MM.1S (cell line): ENCODE measurements at regions not wholly inside any gene's neighbourhood (a gene's known extent, or its start where the extent isn't known, plus 50 kb on each side); places are given as distances from the start of the nearest gene placed in this dataset.

ENCODE experiments used
- DNase-seq: peaks from one replicate; pipeline ENCODE4 v3.0.0-alpha.2; 2015
- H2AFZ ChIP-seq: fragments of 300-600 bp; sonication (generic); 2 replicates; pipeline ENCODE4 v1.6.0; 2016; ENCODE audit warnings: antibody characterized with exemption, low read length
- H3F3A ChIP-seq: fragments of 300-600 bp; sonication (generic); 2 replicates; pipeline ENCODE4 v1.6.1; 2016; ENCODE audit warnings: mild to moderate bottlenecking, antibody characterized with exemption, low read length, moderate library complexity, mixed read lengths; ENCODE audit not compliant: insufficient read depth
- H3K27ac ChIP-seq: fragments of 300-600 bp; sonication (generic); 2 replicates; pipeline ENCODE4 v1.5.1; 2016; ENCODE audit warnings: mild to moderate bottlenecking, low read length
- H3K27me3 ChIP-seq: fragments of 300-600 bp; sonication (generic); replicated peaks from 2 replicates; pipeline ENCODE4 v1.6.0; 2016; ENCODE audit warnings: low read length; ENCODE audit not compliant: insufficient read depth
- H3K36me3 ChIP-seq: fragments of 300-600 bp; sonication (generic); replicated peaks from 2 replicates; pipeline ENCODE4 v1.6.1; 2016; ENCODE audit warnings: mild to moderate bottlenecking, low read length, mixed read lengths; ENCODE audit not compliant: insufficient read depth
- H3K4me1 ChIP-seq: fragments of 300-600 bp; sonication (generic); 2 replicates; pipeline ENCODE4 v1.6.1; 2016; ENCODE audit warnings: low read length, mixed read lengths
- H3K4me2 ChIP-seq: fragments of 300-600 bp; sonication (generic); 2 replicates; pipeline ENCODE4 v1.6.0; 2016; ENCODE audit warnings: low read depth, low read length
- H3K4me3 ChIP-seq: fragments of 300-600 bp; sonication (generic); 2 replicates; pipeline ENCODE4 v1.5.1; 2016; ENCODE audit warnings: low read length, mixed read lengths
- H3K79me2 ChIP-seq: fragments of 300-600 bp; sonication (generic); 2 replicates; pipeline ENCODE4 v1.6.1; 2016; ENCODE audit warnings: mixed run types, low read length, mixed read lengths
- H3K9ac ChIP-seq: fragments of 300-600 bp; sonication (generic); 2 replicates; pipeline ENCODE4 v1.6.1; 2016; ENCODE audit warnings: low read length, mixed read lengths
- H3K9me2 ChIP-seq: fragments of 300-600 bp; sonication (generic); replicated peaks from 2 replicates; pipeline ENCODE4 v1.6.1; 2016; ENCODE audit warnings: mild to moderate bottlenecking, low read length, mixed read lengths; ENCODE audit not compliant: insufficient read depth
- H3K9me3 ChIP-seq: fragments of 300-600 bp; sonication (generic); replicated peaks from 2 replicates; pipeline ENCODE4 v1.6.1; 2016; ENCODE audit warnings: mild to moderate bottlenecking, low read length, mixed read lengths; ENCODE audit not compliant: insufficient read depth
- H4K20me1 ChIP-seq: fragments of 300-600 bp; sonication (generic); 2 replicates; pipeline ENCODE4 v1.6.1; 2016; ENCODE audit warnings: mild to moderate bottlenecking, low read length, moderate library complexity, mixed read lengths; ENCODE audit not compliant: insufficient read depth
- EZH2 ChIP-seq: fragments of 300-600 bp; sonication (generic); optimal IDR thresholded peaks from 2 replicates; pipeline ENCODE3; 2017; ENCODE audit warnings: low read depth, mild to moderate bottlenecking, antibody characterized with exemption, low read length, mixed read lengths
- EZH2phosphoT487 ChIP-seq: fragments of 300-600 bp; sonication (generic); IDR thresholded peaks from 2 replicates; pipeline ENCODE4 v1.6.1; 2018; ENCODE audit warnings: antibody characterized with exemption, low read length
- TF ChIP-seq, protein P1 (sequence below): fragments of 300-600 bp; sonication (generic); IDR thresholded peaks from 2 replicates; pipeline ENCODE4 v1.5.1; 2016; ENCODE audit warnings: antibody characterized with exemption, low read length, mixed read lengths

DNA sequence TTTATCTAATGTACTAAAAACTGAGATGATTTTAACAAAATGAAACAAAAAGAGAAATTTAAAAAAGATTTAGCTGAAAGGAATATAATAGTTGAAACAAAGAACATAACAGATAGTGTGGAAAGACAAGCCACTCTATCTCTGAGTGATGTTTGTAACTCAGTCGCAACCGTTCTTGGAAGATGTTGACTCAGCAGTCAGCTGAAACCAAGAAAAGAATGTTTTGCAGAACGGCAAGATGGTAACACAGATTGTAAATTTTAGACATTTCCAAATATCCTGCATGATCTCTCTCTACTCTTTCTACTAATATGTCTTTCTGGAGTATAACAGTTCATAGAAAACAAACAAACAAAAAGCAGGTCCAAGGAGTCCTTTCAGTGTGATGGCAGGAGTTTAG, 746.1 kb upstream of the CDH6 start:
- H3K4me3 ChIP-seq: no peak overlapping the region
- TF ChIP-seq, protein P1, sequence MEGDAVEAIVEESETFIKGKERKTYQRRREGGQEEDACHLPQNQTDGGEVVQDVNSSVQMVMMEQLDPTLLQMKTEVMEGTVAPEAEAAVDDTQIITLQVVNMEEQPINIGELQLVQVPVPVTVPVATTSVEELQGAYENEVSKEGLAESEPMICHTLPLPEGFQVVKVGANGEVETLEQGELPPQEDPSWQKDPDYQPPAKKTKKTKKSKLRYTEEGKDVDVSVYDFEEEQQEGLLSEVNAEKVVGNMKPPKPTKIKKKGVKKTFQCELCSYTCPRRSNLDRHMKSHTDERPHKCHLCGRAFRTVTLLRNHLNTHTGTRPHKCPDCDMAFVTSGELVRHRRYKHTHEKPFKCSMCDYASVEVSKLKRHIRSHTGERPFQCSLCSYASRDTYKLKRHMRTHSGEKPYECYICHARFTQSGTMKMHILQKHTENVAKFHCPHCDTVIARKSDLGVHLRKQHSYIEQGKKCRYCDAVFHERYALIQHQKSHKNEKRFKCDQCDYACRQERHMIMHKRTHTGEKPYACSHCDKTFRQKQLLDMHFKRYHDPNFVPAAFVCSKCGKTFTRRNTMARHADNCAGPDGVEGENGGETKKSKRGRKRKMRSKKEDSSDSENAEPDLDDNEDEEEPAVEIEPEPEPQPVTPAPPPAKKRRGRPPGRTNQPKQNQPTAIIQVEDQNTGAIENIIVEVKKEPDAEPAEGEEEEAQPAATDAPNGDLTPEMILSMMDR: no peak
- TF ChIP-seq EZH2phosphoT487 (no peak), EZH2 (no peak)
- DNase-seq: peak; percentile 60

GRCh38 chr5:30446456-30446855, 747.0 kb upstream of the CDH6 start:
- H3K4me3 ChIP-seq: no peak overlapping the region
- 0 out of 2 replicates have a peak, but pooled peaks cover 3% of the 10 kb centered on the region for H3K4me1 ChIP-seq
- no peaks in the 10 kb centered on the region for H3K27me3 ChIP-seq
- DNase-seq: no peak
- H3K4me2 ChIP-seq: no peak overlapping the region
- no peaks in the 10 kb centered on the region for H3F3A ChIP-seq
- no peak overlapping the region for H2AFZ ChIP-seq
- TF ChIP-seq, protein P1: no peak
- no peak for TF ChIP-seq EZH2phosphoT487
- no peak for TF ChIP-seq EZH2
- no peak overlapping the region for H3K9ac ChIP-seq
- H3K9me2 ChIP-seq: no peaks in the 10 kb centered on the region
- no peaks in the 10 kb centered on the region for H3K79me2 ChIP-seq
- no peaks in the 10 kb centered on the region for H3K9me3 ChIP-seq
- H3K36me3 ChIP-seq: no peaks in the 10 kb centered on the region
- H3K27ac ChIP-seq: no peak overlapping the region
- no peaks in the 10 kb centered on the region for H4K20me1 ChIP-seq

More for the DNA sequence above, 746.1 kb upstream of the CDH6 start:
- Histone ChIP-seq H3K4me2 (peak overlapping the region; percentile 29; the same call in 1 of the 2 replicates), H3K27me3 (no peaks in the 10 kb centered on the region), H4K20me1 (no peaks in the 10 kb centered on the region), H3K27ac (no peak overlapping the region), H3K79me2 (no peaks in the 10 kb centered on the region), H3K9ac (no peak overlapping the region), H3K4me1 (0 out of 2 replicates have a peak, but pooled peaks cover 3% of the 10 kb centered on the region), H3F3A (no peaks in the 10 kb centered on the region), H3K36me3 (no peaks in the 10 kb centered on the region), H3K9me3 (no peaks in the 10 kb centered on the region), H2AFZ (no peak overlapping the region), H3K9me2 (no peaks in the 10 kb centered on the region)

DNA sequence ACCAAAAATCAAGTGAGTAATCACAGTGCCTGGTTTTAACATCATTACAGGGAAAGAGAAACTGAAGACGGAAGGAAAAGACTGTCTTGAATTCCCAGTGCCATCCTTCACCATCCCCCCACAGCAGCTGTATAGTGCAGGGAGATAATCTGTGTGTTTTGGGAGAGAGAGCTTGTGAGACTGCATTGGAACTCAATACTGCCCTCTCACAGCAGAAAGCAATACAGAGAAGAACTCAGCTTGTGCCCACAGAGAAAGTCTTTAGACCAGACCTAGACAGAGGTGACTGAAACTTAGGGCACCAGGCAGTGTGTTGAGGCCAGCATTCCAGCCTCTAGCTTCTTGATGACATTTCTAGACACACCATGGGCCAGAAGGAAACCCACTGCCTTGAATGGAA, 754.7 kb upstream of the CDH6 start:
- Histone ChIP-seq H3K4me1 (no peaks in the 10 kb centered on the region), H3K4me3 (no peak overlapping the region), H3K27ac (no peak overlapping the region), H3K9ac (no peak overlapping the region), H3K4me2 (no peak overlapping the region), H3F3A (no peaks in the 10 kb centered on the region), H3K79me2 (no peaks in the 10 kb centered on the region), H2AFZ (no peak overlapping the region), H3K9me2 (no peaks in the 10 kb centered on the region), H3K9me3 (no peaks in the 10 kb centered on the region), H4K20me1 (no peaks in the 10 kb centered on the region), H3K36me3 (no peaks in the 10 kb centered on the region), H3K27me3 (no peaks in the 10 kb centered on the region)
- TF ChIP-seq EZH2phosphoT487: no peak
- TF ChIP-seq, protein P1: no peak
- no peak for TF ChIP-seq EZH2
- DNase-seq: no peak
